22Rv1 (cell line): ENCODE measurements at regions not wholly inside any gene's neighbourhood (a gene's known extent, or its start where the extent isn't known, plus 50 kb on each side); places are given as distances from the start of the nearest gene placed in this dataset.

Source experiments
- CTCF ChIP-seq: fragments of 450-650 bp; IDR thresholded peaks from 2 replicates; pipeline ENCODE4 v1.5.1; 2017; ENCODE audit warnings: mild to moderate bottlenecking
- ZFX ChIP-seq: fragments of 450-650 bp; IDR thresholded peaks from 2 replicates; pipeline ENCODE4 v1.6.1; 2017; ENCODE audit warnings: antibody characterized with exemption, borderline replicate concordance

- no peak for TF ChIP-seq CTCF
- TF ChIP-seq ZFX: no peak
Measured at GRCh38 chr20:4591975-4592315, 94.3 kb upstream of the PRNP start.
